Epidermal melanocyte (primary cell): ENCODE measurements at regions not wholly inside any gene's neighbourhood (a gene's known extent, or its start where the extent isn't known, plus 50 kb on each side); places are given as distances from the start of the nearest gene placed in this dataset.

Source experiments
- DNase-seq: peaks from one replicate; pipeline ENCODE4 v3.0.0; 2011; ENCODE audit warnings: low spot score; ENCODE audit not compliant: insufficient read length

DNA sequence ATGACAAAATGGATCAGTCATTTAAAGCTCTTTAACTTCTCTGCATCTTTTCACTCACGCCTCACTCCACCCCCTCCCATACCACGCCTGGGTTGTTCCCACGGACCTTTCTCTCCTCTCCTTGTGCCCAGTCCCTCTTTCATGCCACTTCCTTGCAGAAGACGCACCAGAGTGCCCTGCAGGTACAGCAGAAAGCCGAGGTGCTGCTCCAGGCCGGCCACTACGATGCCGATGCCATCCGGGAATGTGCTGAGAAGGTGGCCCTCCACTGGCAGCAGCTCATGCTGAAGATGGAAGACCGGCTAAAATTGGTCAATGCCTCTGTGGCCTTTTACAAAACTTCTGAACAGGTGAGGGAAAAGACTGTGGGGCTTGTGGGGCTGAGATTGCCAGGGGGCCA lies 296.1 kb upstream of the UMPS start:
- no peak for DNase-seq

DNA sequence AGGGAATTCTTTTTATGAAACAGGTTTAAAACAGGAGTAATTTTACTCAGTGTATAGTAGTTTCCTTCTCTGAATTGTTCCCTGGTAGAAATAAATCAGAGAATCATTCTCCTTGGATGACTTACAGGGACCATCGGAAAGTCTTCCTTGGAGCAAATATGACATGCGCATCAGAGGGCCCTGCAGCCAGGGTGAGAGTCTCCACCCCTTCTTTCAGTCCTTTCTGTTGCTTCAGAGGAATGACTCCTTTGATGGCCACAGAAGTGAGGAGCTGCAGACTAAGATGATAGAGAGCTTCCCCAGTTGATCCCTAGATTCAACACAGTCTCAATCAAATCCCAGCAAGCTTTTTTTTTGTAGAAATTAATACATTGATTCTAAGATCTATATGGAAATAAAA lies 294.8 kb upstream of the UMPS start:
- DNase-seq, result no peak

DNA sequence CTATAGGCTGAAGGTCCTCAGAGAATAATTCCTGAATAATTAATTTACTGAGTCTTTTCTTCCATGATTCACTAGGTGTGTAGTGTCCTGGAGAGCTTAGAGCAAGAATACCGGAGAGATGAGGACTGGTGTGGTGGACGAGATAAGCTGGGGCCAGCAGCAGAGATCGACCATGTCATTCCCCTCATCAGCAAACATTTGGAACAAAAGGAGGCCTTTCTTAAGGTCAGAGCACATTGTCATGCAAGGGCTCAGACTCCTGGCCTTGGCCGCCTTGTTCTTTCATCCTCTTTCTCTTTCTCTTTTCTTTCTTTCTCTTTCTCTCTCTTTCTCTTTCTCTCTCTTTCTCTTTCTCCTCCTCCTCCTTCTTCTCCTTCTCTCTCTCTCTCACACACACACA lies 291.4 kb upstream of the UMPS start:
- DNase-seq, result no peak

DNA sequence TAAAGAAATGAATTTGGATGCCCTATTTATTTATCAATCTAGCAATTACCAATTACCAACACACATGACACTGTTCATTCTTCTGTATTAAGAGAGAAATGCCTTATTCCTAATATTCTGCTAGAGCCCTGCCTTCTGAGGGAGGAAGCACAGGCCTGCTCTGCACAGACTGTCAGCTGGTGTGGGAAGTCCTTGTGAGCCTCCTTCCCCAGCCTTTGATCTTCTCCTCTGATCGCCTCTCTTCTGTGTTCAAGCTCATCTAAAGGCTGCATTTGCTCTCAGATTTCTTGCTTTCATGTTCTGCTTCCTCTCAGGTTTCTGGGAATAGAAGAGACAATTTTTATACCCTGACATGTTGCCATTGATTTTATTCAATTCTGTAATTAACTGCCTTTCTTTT lies 290.6 kb upstream of the UMPS start:
- no peak for DNase-seq

DNA sequence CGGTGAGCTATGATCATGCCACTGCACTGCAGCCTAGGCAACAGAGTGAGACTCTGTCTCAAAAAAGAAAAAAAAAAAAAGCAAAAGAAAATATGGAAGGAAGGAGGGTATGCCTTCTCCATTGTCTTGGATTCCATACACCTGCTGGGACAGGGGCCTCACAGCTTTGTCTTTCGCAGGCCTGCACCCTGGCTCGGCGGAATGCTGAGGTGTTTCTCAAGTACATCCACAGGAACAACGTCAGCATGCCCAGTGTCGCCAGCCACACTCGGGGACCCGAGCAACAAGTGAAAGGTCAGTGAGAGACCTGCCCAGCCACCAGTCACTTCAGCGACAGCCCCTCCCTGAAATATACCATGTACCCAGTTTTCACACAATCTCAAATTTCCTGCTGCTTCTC lies 288.5 kb upstream of the UMPS start:
- no peak for DNase-seq

DNA sequence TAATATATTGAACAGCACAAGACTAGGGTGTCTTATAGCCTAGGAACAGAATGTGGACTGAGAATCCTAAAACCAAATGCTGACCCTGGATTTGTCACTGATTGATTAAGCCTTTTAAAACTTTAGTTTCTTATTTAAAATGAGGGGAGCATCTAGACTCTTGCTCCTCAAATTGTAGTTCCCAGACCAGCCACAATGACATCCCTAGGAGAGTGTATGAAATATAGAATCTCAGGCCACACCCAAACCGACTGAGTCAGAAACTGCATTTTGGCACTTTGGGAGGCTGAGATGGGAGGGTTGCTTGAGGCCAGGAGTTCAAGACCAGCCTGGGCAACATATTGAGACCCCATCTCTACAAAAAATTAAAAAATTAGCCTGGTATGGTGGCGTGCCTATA lies 287.8 kb upstream of the UMPS start:
- DNase-seq, result no peak

DNA sequence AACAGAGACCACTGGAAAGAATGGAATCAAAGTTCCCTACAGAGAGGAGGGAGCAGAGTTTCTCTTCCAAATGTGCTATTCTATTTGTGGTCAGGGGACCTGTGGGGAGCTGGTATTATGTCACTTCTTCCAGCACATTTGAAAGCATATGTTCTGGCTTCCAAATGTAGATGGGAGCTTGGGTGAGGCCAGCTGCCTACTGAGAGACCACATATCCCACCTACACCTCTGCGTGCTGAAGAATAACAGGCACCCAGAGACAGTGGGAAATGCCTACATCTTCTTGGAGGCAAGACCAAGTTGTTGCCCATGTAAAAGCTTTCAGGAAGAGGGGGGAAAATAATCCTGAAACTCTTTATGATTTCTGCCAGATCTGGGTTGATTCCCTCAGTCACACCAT lies 286.8 kb upstream of the UMPS start:
- no peak for DNase-seq

DNA sequence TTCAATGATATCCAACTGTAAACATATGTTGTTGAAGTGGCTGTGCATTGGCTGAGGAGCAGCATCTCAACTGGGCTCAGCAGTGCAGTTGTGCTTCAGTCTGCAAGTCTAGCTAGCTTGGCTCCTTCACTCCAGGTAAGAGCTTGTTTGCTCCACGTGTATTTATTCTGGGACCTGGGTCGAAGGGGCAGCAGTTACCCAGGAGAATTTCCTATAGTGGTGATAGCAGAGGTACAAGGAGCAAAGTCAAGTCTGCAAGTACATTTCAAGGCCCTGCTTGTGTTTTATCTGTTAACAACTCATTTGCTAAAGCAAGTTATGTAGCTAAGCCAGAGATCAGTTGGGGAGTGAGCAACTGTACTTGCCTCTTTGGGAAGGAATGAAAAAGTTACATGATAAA lies 286.2 kb upstream of the UMPS start:
- no peak for DNase-seq

DNA sequence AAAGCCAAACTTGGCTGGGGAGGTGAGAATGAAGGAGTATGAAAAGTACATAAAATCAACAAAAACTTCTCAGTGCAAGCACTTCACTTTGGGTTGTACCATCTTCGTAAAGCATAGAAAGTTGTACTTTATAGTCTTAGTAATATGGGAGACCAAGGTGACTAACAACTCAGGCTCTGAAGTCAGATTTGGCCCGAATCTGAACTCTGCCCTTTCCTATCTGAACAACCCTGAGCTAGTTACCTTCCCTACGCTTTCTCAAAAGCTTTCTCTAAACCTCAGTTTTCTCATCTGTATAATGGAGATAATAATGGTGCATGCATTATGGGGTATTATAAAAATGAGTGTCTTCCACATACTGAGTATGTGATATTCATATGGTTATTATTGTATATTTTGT lies 285.4 kb upstream of the UMPS start:
- DNase-seq, result no peak

DNA sequence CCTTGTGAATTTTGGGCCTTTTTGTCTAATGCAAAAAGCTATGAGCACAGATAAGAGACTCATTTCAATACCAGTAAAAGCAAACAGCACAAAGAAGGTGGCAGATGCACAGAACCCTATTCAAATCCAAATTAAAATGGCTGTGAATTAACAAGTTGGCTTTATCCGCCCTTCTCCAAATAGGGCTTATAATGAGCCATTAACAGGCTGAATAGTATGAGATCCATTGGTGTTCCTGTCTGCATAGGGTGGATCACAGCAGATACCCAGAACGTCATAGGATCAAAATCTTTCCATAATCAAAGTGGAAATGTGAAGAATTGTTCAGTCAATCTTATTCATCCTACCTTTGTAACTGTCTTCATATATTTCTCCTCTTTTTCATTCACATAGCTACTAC lies 282.4 kb upstream of the UMPS start:
- no peak for DNase-seq

DNA sequence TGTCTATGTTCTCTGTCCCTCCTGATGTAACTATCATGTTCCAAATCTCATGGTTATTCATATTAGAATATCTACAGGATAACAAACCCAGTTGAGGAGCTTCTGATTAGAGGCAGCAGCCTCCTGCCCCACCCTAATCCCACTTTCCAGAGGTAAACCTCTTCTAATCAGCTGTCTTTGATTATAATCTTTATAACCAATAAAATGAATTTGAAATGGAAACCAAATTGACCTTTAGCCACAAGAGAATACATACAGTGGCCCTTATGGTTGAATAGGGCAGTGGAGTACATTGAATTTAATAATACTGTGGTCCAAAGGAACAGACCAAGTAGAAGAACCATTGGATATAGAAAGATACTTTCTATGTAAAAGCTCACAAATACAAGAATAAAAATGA lies 281.3 kb upstream of the UMPS start:
- no peak for DNase-seq

DNA sequence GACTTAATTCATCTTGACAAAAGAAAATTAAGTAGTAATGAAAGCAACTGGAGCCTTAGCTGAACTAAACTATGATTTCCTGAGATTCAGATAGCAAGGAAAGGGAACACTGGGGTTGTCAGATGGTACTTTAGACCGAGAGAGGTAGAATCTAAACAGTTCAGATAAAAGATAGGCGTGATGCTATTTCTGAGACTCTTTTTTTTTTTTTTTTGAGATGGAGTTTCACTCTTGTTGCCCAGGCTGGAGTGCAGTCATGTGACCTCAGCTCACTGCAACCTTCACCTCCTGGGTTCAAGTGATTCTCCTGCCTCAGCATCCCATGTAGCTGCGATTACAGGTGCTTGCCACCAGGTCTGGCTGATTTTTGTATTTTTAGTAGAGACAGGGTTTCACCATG lies 279.9 kb upstream of the UMPS start:
- DNase-seq, result no peak

DNA sequence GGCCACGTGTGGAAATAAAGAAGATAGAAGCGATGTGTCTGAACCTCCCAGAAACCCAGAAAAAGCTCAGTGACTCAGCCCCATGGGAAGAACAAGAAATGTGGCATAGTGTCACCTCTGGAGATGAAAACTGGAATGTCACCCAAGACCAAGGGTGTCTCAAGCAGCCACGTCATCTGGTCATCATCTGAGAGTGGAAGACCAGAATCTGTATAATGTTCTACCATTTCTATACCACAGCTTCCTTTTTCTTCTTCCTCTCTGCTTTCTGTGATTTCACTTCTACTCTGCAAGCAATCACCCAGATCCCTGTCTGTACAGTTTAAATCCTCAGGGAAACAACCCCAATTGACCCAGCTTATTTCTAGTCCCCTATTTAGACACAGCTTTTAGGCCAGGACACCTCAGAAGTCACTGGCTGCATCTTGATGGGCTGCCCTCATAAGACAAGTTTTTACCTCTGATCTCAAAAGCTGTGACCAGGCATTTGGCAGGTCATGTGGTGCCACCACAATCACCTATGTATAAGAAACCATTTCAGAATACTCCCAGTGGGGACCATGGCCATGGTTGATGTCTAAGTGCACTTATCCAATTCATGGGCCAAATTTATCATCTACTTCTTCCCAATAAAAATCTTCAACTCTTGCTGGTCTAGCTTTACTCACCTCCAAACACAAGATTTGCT lies 278.5 kb upstream of the UMPS start:
- DNase-seq, result no peak

DNA sequence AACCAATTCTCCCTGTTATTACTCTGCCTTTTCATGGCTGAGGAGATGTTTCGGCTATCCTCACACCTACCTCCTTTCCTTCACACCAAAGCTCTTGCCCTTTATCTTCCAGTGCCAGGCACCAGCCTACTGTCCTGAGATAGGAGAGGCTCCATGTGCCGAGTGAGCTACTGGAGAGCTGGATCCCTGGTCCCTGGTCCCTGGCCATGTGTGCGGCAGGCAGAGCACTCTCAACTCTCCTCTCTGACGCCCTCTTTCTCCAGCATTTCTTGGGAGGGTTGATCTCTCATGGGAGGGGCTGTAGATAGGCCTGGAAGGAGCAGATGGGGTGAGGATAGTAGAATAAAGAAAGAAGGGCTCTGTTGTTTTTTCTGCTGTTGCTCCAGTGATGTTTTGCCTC lies 277.1 kb upstream of the UMPS start:
- DNase-seq, result no peak

DNA sequence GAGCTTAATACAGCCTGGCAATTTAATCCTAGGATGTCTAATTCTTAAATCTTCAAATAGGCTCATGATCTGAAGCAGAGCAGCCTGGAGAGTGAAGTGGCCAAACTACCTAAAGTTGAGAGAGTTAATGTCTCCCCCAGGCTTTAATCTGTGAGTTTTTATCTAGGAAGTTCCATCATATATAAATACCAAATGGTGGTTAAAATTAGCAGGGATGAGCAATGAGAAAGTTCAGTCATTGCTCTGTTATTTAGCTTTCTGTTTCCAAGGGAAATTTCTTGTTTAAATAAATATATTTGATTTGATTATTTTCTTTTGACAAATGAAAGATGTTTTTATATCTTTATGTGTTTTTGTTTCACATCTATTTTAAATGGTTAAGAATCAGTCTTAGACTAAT lies 274.4 kb upstream of the UMPS start:
- no peak for DNase-seq

DNA sequence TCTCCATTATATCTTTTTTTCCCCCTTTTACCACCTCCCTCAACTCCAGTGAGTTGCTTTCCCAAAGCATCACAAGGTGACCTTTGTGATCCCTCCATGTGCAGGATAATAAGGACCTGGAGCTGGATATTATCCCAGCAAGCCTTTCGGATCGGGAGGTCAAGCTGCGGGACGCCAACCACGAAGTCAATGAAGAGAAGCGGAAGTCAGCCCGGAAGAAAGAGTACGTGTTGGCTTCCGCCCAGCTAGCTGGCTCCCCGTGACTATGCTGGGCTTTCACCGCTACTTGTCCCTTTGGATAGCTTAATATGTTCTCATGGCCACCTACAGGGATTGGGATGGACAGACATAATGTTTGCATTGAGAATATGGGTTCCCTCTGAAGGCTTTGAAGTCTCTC lies 273.7 kb upstream of the UMPS start:
- no peak for DNase-seq

DNA sequence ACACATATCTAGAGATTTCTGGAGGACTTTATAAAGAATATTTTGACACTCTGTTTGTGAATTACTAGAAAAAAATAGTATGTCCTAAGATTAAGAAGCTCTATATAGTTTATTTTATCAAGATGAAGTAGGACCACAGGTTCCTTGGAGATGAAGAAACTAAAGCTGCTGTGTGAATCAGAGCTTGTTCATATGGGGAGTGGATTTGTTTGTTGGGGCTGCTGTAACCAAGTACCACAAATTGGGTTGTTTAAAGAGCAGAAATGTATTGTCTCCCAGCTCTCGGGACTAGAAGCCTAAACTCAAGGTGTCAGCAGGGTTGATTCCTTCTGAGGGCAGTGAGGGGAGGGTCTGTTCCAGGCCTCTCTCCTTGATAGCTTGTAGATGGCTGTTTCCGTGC lies 270.6 kb upstream of the UMPS start:
- no peak for DNase-seq

DNA sequence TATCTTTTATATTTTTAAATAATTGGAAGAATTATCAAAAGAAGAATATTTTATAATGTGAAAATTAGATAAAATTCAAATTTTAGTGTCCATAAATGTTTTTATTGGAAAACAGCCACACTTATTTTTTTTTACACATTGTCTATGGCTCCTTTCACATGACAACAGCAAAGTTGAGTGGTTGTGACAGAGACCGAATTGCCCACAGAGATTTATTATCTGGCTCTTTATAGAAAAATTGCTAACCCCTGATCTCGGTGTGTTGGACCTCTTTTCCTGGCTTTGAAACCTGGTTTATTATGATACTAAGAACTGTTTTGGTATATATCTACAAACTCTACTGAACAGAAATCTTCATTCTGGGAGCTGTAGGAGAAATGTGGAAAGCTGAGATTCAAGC lies 269.1 kb upstream of the UMPS start:
- no peak for DNase-seq

DNA sequence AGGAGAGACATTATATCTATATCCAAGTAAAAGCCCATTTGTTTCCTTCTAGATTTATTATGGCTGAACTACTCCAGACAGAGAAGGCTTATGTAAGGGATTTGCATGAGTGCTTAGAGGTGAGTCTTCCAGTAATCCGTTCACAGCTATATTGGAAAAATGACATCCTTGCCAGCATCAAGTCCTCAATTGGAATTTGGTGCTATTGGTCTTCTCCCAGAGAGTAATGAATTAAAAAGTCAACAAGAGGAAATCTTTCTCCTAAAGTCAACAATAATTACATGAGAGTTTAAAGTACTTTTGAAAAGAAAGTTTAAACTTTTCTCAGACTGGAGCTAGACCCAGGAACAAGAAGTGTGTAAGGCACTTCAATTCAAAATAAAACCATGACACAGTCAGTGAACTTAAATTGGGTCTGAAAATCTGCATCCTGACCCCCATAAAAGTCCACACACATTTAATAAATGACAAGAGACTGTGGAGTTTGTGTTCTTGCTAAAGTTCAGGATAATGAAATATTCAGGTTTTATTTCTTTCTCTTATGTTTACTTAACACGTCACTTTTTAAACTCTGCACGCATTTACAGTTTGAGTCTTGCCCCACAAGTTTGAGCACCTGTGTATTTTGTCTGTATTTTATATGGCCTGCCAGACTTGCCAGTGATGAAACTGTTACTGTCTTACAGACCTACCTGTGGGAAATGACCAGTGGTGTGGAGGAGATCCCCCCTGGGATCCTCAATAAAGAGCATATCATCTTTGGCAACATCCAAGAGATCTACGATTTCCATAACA lies 268.2 kb upstream of the UMPS start:
- no peak for DNase-seq

DNA sequence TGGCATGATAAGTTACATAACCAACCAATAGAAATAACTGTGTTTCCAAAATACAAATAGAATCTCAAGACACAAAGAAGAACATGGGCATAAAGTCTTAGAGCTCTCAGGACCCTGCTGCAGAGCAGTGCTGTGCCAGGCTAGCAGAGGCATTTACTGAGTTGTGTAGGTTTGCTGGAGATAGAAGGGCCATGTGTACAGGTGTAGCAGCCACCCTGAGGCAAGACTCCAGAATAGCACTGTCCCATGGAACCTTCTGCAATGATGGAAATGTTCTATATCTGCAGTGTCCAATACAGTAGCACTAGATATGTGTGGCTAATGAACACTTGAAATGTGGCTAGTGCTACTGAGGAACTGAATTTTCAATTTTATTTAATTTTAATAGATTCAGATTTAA lies 267.0 kb upstream of the UMPS start:
- no peak for DNase-seq

DNA sequence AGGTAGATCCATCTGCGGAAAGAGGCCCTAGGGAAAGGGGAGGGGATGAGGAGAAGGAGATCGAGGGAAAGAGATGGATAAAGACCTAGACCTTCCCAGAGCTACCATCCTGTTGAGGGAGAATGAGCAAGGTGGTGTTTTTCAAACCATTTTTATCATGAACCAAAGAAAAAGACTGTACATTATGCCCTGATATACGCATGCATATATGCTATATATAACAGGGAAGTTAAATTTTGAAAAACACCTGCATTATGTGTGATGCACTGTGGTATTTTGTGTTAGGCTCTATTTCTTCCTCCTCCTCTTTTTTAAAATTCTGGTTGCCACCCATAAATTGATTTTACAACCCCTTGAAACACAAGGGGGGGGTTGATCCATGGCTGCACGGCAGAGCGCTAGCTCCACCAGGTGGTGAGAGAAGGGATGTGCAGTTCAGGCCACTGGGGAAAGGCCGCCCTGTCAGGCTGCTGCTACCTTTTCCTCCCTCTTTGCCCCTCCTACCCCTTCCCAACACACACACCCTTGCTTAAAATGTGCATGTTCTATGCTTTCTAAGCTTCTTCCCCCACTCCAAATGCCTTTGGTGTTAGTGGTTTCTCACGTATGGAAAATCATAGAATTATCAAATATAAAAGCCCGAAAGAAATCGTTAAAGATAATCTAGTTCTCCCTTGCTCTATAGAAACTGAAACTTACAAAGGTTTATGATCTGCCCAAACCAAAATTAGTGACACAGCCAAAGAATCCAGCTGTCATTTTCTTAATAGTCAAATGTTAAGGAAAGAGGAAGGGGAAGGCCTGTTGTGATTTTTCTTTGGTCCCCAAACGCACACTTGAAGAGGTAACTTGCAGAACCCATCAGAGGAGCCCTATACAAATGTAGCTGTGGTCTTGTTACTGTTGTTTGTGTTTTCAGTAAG lies 262.0 kb upstream of the UMPS start:
- DNase-seq, result peak; percentile 62

DNA sequence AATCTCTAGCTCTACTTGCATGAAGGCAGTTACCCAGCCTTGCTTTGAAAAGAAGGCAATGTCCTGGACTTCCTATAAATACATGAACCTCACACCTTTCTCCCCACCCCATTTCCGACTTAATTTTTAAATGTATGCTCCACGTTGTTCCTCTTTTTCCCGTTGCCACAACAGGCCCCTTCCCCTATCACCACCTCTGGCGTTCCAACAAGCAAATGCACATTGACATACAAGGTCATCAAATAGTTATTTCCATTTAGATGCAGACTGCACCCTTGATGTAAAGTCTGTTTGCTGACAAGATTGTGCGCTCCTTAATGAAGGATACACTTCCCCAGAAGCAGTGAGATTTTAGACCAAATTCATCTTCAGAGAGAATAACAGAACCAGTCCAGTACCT lies 260.7 kb upstream of the UMPS start:
- DNase-seq, result no peak
